HG02885 (cell line): ENCODE measurements at regions not wholly inside any gene's neighbourhood (a gene's known extent, or its start where the extent isn't known, plus 50 kb on each side); places are given as distances from the start of the nearest gene placed in this dataset.
"Not testable (repeated sequence)": the region's sequence is repeated elsewhere in the genome, so short reads cannot be mapped to it uniquely, and the experiment has no call there.

Experiments used
- ATAC-seq: cut with Tn5 transposase; IDR thresholded peaks from one replicate; pipeline ENCODE4 v1.9.1; 2021; ENCODE audit warnings: mild to moderate bottlenecking; ENCODE audit not compliant: unreplicated experiment, poor library complexity

- ATAC-seq: no peak
Observed at GRCh38 chr10:107579970-107580369, 415.5 kb upstream of the SORCS1 start.

GRCh38 chr10:107577221-107577620 lies 412.7 kb upstream of the SORCS1 start:
- no peak for ATAC-seq

GRCh38 chr10:107576746-107577145 lies 412.2 kb upstream of the SORCS1 start:
- no peak for ATAC-seq

- no peak for ATAC-seq
Observed at GRCh38 chr10:107565014-107565413, 400.5 kb upstream of the SORCS1 start.

GRCh38 chr10:107561136-107561650 lies 396.7 kb upstream of the SORCS1 start:
- ATAC-seq: no peak

- ATAC-seq: no peak
Observed at GRCh38 chr10:107557916-107558315, 393.4 kb upstream of the SORCS1 start.

- ATAC-seq: no peak
Observed at GRCh38 chr10:107554333-107554732, 389.8 kb upstream of the SORCS1 start.

GRCh38 chr10:107553470-107553869 lies 389.0 kb upstream of the SORCS1 start:
- no peak for ATAC-seq

GRCh38 chr10:107552963-107553362 lies 388.5 kb upstream of the SORCS1 start:
- no peak for ATAC-seq

- no peak for ATAC-seq
Observed at GRCh38 chr10:107548301-107548700, 383.8 kb upstream of the SORCS1 start.

- ATAC-seq: no peak
Observed at GRCh38 chr10:107546986-107547385, 382.5 kb upstream of the SORCS1 start.

GRCh38 chr10:107546284-107546683 lies 381.8 kb upstream of the SORCS1 start:
- ATAC-seq: no peak

GRCh38 chr10:107545717-107546116 lies 381.2 kb upstream of the SORCS1 start:
- ATAC-seq: no peak

GRCh38 chr10:107544706-107545520 lies 380.4 kb upstream of the SORCS1 start:
- ATAC-seq: no peak

- ATAC-seq: no peak
Observed at GRCh38 chr10:107542607-107543006, 378.1 kb upstream of the SORCS1 start.

GRCh38 chr10:107542016-107542415 lies 377.5 kb upstream of the SORCS1 start:
- ATAC-seq: no peak

- ATAC-seq: no peak
Observed at GRCh38 chr10:107540981-107541380, 376.5 kb upstream of the SORCS1 start.

GRCh38 chr10:107529350-107529749 lies 364.8 kb upstream of the SORCS1 start:
- ATAC-seq: no peak

GRCh38 chr10:107520348-107520747 lies 355.8 kb upstream of the SORCS1 start:
- ATAC-seq: no peak

- ATAC-seq: no peak
Observed at GRCh38 chr10:107517811-107518210, 353.3 kb upstream of the SORCS1 start.

- ATAC-seq: no peak
Observed at GRCh38 chr10:107516349-107516748, 351.8 kb upstream of the SORCS1 start.

GRCh38 chr10:107504011-107504410 lies 339.5 kb upstream of the SORCS1 start:
- not testable (repeated sequence) for ATAC-seq
